ENCODE measurements at regions not wholly inside any gene's neighbourhood (a gene's known extent, or its start where the extent isn't known, plus 50 kb on each side); places are given as distances from the start of the nearest gene placed in this dataset.

DNA sequence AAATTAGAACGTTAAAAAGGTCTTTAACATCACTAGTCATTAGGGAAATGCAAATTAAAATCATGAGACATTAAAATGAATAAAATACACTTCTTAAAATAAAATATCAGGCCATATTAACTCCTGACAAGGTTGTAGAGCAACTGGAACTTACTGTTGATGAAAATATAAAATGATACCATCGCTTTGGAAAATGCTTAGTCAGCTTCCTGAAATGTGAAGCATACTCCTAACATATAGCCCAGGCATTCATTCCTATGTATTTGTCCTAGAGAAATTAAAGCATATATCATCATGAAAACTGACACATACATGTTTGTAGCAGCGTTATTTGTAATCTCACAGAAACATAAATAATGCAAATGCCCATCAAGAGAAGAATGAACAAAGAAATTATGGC lies 211.5 kb upstream of the CHRM3 start (continued):
- TF ChIP-seq, protein P1, sequence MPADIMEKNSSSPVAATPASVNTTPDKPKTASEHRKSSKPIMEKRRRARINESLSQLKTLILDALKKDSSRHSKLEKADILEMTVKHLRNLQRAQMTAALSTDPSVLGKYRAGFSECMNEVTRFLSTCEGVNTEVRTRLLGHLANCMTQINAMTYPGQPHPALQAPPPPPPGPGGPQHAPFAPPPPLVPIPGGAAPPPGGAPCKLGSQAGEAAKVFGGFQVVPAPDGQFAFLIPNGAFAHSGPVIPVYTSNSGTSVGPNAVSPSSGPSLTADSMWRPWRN (IDR thresholded peaks at IDR 0.05; ENCODE audit: low read depth), result no peak
- no peak for TF ChIP-seq ZNF143 (CRISPR knock-in tag; IDR thresholded peaks at IDR 0.05)
- TF ChIP-seq ZSCAN29 (IDR thresholded peaks at IDR 0.05), result no peak
- no peak for TF ChIP-seq GATAD2B (IDR thresholded peaks at IDR 0.05; ENCODE audit: borderline replicate concordance)
- no peak for TF ChIP-seq ZNF77 (CRISPR knock-in tag; IDR thresholded peaks at IDR 0.05)
- TF ChIP-seq PTRF (tag; IDR thresholded peaks at IDR 0.05), result no peak
- TF ChIP-seq, protein P2, sequence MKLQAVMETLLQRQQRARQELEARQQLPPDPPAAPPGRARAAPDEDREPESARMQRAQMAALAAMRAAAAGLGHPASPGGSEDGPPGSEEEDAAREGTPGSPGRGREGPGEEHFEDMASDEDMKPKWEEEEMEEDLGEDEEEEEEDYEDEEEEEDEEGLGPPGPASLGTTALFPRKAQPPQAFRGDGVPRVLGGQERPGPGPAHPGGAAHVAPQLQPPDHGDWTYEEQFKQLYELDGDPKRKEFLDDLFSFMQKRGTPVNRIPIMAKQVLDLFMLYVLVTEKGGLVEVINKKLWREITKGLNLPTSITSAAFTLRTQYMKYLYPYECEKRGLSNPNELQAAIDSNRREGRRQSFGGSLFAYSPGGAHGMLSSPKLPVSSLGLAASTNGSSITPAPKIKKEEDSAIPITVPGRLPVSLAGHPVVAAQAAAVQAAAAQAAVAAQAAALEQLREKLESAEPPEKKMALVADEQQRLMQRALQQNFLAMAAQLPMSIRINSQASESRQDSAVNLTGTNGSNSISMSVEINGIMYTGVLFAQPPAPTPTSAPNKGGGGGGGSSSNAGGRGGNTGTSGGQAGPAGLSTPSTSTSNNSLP (IDR thresholded peaks at IDR 0.05; ENCODE audit: borderline replicate concordance, low read depth, low read length), result no peak
- TF ChIP-seq CXXC5 (CRISPR knock-in tag; IDR thresholded peaks at IDR 0.05), result no peak
- TF ChIP-seq, protein P3, sequence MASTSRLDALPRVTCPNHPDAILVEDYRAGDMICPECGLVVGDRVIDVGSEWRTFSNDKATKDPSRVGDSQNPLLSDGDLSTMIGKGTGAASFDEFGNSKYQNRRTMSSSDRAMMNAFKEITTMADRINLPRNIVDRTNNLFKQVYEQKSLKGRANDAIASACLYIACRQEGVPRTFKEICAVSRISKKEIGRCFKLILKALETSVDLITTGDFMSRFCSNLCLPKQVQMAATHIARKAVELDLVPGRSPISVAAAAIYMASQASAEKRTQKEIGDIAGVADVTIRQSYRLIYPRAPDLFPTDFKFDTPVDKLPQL (IDR thresholded peaks at IDR 0.05; ENCODE audit: extremely low read depth, insufficient read length), result no peak
- peak; percentile 76 for TF ChIP-seq MAFF (IDR thresholded peaks at IDR 0.05; ENCODE audit: low read length)
- no peak for TF ChIP-seq ELF2 (CRISPR knock-in tag; IDR thresholded peaks at IDR 0.05)

Measured in K562 (cell line).